CD4-positive, alpha-beta T cell treated with Interleukin-21 for 1 hour (primary cell): ENCODE measurements at regions not wholly inside any gene's neighbourhood (a gene's known extent, or its start where the extent isn't known, plus 50 kb on each side); places are given as distances from the start of the nearest gene placed in this dataset.

Experiments
- DNase-seq: peaks from one replicate; pipeline ENCODE4 v3.0.0-alpha.2; 2020

DNA sequence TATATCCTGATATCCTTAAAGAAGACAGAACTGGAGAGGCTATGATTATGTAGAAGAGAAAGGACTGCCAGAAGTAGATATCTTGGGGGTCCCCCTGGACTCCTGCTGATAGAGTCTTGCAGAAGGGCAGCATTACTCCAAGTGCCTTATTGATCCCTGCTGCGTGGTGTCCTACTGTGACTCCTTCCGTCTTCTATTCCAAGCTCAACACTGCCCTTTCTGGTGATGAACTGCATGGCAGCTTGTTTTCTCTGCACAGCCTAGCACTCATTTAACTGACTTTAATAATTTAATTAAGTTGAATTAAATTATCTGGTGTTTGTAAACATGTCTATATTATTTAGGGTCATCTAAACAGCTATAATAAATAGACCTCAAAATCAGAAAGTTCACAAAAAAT is 194.1 kb upstream of the DSEL start:
- no peak for DNase-seq

DNA sequence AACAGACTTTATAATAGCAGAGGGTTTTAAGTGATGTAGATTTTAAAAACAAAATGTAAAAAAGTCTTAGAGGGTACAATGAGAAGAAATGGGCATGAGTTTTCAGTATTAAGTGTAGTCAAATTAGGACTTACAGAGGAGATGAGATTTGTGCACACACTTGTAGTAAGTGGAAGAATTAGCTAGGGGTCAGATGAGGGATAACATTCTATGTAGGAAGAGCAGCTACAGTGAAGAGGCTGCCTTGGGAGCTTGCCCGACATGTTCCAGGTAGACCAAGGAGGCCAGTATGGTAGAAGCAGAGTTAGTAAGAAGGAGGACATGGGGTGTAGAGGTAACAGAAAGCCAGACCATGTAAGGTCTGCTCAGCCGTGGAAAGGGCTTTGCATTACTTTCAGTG is 189.2 kb upstream of the DSEL start:
- no peak for DNase-seq

DNA sequence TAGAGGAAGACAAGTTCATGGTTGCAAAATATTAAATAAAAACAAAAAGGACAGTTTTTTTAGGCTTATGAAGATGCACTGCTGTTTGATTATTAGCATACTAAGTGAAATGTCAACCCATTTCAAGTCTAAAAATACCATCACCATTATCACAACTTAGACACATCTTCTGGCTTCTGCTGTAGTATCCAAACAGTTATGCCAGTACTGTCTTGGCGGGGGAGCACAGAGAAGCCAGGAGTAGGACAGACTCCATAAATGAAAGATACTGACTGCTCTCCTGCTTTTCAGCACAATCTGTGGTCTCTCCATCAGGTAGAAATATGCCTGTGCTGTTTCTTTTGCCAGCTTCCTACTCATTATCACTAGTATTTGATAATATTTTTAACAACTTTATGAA is 179.2 kb upstream of the DSEL start:
- no peak for DNase-seq

DNA sequence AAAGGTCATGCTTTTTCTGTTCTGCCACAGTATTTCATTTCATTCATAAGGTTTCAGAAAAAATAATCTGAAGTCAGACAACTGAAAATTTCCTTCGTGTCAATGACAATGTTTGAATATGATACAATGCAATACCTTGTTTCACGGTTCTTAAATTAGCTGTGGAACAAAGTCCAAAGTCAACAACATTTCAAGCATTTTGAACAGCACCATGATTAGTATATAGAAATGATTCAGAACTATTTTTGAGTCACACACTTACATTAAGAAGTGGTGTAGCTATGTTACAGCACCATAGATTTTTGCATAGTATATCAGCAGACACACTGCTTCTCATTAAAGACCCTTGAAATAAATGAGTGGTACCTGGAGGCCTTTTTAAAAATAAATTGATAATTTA is 178.3 kb upstream of the DSEL start:
- DNase-seq = no peak

DNA sequence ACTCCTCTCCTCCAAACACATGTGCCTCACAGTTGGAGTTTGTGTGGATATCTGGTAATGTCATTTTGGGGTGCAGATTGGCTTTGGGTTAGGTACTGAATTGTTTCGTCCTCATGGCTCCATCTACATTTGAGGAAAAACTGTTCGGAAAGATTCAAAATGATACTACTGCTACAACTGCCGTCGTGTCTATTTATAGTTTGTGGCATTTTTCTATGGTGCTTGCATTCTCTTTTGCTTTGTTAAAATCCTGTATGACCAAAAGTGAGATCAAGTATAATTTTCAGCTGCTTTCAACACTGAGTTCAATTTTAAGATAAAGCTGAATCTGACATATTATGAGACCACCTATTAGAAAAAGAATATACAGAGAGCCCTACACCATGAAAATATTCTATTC is 176.3 kb upstream of the DSEL start:
- DNase-seq = no peak

DNA sequence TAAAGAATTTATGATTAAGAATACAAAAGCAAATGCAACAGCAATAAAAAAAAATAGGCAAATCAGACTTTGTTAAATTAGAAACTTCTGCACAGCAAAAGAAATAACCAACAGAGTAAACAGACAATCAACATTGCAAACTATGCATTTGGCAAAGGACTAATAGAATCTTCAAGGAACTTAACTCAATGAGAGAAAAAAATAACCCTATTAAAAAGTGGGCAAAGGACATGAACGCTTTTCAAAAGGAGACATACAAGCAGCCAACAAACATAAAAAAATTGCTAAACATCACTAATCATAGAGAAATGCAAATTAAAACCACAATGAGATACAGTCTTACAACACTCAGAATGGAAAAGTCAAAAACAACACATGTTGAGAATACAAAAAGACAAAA is 166.0 kb upstream of the DSEL start:
- DNase-seq = no peak

DNA sequence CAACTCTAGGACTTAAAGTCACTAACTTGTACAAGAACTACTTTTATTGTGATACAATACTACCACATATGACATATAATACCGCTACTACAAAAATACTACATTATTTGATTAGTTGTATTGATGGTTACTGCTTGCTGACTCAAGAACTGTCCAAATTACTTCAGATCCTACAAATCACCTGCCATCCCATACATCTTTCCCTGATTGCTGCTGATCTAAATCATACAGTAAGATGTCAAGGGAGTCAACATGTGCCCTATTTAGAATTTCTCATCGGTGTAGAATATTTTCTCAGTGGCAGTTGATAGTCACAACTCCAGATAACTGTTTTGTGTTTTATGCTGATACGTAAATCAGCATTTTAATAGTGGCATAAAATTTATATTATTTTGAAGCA is 161.0 kb upstream of the DSEL start:
- no peak for DNase-seq

DNA sequence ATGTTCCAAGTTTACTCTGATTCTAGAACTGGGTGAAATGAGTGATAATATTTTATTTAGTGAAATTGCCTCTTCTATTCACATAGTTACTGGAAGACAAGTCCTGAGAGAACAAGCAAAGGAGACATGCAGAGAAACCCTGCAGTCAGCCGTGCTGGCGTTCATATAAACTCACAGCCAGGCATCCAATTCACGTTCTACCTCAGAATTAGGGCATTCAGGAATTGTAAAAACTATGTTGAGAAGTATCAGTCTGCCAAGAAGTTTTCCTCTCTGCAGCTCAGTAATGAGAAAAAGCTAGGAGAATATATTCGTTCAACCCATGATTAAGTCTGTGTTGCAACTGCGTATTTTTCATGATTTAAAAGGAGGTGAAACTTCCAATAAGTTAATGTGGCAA is 156.2 kb upstream of the DSEL start:
- DNase-seq = no peak

DNA sequence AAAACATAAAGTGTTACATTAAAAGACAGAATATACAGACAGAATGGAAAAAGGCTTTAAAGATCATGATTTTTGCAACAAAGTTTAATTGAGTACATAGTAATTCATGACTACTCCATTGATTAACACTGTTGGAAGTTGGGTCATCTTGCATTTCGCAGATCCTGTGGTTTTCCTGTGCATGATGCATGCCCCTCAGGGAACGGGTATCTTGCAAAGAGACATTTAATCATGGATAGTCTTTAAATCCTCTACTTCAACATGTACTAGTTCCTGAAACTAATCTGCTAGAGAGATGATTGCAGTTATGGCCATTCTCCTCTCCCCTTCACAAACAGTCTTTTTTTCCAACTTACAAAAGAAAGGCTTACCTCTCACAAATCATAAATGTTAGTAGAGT is 155.6 kb upstream of the DSEL start:
- DNase-seq = no peak

DNA sequence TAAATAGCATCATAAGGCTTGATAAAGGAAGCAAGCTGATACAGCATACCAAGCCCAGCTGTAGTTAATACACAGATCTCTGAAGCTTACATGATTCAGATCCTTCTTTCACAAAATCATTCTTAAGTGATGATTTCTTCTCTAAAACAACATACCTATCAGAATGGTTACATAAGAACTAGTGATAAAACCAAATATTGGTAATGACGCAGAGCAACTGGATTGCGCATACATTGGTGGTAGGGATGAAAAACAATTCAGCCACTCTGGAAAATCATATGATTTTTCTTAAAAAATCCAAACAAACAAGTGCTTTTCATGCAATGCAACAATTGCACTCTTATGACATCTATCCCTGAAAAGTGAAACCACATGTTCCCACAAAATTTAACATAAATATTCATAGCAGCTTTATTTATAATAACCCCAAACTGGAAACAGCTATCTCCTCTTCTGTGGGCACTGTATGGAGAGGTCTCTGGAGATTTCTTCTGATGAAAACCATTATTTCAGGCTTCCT is 153.6 kb upstream of the DSEL start:
- DNase-seq = no peak

DNA sequence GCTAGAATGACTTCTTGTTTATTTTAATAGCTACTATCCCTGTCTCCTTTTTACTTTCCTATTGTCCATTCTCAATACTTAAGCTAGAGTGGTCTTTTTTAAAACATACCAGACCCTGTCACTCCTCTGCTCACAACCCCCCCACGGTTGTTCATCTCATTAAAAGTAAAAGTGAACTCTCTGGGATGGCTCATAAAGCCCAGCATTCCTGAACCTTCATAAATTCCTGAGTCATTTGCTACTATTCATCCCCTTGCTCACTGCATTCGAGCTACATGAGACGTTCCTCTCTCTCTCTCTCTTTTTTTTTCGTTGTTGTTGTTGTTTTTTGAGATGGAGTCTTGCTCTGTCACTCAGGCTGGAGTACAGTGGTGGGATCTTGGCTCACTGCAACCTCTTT is 148.7 kb upstream of the DSEL start:
- DNase-seq = no peak

DNA sequence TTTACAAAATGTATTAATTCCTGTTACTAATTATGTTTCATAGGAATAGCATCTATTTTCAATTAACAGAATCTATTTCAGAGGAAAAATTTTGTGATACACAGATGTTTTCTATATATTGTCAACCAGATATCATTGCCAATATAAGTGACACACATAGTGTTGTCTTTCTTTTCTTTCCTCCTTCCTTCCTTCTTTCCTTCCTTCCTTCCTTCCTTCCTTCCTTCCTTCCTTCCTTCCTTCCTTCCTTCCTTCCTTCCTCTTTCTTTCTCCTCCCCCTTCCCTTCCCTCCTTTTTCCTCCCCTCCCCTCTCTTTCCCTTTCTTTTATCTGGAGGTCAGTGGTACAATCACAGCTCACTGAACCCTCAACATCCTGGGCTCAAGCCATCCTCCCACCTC is 146.5 kb upstream of the DSEL start:
- no peak for DNase-seq

DNA sequence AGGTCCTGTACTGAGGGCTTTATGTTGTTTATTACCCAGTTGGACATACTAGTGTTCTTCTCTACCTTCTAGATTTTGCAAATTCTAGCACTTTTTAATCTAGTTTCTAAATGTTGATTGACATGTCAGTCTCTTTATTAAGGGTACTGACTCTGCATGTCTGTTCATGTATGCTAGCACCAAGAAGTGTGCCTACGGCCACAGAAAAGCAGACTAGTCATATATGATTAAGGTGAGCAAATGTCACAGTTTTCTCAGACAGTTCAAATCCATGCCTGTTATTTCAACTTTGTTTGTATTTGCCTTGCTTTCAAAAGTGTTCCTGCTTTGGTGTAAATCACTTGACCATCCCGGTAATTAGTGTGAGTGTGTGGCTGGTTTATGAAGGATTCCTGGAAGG is 145.0 kb upstream of the DSEL start:
- DNase-seq = no peak

DNA sequence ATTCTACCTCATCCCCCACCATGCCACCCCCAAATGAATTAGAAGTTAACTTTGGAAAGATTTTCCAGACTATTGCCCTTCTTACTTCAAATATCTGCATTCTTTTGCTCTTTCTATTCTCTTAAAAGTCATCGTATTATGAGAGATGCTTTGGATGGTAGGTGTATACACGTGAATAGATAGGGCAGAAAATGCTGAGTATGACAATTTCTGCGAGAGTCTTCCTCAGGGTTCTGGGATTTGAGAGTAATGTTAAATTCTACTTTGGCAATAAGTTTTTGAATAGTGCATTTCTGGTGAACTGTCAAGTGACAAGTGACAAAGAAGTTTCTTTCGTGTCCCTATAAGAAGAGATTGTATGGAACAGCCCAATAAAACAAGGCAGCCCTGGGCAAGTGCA is 137.6 kb upstream of the DSEL start:
- no peak for DNase-seq

DNA sequence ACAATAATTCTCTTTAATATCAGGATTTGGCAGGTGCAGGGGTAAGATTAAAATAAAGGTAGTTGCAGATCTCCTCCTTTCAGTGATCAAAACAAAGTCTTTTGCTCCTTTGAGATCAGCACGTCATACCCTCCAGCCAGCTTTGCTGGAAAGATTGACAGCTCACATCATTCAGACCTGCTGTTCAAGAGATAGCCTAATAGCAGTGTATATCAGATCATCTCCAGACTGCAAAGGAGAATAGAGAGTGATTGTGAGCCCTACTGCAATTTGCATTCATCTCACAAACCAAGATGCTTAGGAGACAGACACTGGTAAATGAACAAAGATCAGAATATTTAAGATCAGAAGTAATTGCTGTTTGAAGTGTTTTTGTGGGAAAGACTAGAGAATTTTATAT is 135.8 kb upstream of the DSEL start:
- no peak for DNase-seq

DNA sequence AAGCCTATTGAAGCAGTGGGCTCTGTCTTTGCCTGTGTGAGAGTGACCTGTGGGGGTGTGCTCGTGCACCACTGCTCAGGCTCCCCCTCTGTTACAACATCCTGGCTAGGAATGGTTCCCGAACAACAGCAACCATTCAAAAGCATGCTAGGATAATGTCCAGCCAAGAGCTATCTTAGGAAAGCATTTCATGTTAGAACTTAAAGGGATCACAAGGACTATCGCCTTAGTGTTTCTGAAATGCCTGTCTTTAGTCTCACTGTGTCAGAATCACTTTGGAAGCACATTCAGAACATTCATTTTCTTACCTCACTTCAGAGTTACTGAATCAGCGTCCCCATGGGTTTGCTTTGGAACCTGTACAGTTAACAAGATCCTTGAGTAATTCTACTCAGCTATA is 134.9 kb upstream of the DSEL start:
- DNase-seq = no peak

DNA sequence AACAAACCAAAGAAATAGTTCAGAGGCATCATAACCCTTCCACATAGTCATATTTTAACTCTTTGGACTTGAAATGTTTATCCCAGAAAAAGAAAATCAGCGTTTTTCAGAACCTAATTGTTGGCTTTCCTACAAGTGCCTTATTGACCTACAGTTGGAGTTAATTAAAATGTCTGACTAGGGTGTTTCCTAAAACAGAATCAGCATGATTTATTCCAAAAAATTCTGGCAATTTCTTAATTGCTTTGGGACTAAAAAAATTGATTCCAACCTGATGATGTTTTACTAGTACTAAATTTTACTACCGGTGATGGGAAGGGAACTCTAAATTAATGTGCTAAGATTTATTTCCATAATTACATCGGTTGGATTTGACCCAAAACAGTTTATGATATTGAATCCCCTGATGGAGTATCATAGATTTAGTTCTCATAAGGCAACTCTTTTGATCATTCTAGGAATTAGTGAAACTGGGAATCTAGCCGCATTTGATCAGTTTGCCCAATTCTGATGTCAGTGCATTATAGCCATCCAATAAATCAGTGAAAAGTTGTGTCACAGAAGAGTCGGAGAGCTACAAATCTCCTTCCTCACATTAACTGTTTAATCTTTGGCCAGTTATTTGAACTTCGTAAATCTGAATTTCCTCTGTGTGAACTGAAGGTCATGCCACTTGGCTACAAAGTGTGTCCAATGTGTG is 134.3 kb upstream of the DSEL start:
- DNase-seq = no peak

DNA sequence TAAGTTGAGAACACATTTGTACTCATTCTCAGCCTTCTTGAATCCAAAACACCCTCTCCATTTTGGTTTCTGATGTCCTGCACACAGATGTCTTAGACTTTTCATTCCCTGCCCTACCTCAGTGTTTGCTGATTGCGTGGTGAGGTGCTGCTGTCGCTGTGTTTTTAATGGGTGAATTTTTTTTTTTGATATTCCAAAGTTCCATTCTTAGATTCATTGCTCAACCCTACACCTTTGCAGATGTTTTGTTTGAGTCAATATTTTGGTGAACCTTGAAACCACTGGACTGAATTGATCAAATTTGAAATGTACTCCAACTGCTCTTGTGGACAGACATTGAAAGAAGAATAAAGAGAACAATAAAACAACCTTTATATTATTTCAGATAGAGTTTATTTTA is 130.4 kb upstream of the DSEL start:
- DNase-seq = no peak

DNA sequence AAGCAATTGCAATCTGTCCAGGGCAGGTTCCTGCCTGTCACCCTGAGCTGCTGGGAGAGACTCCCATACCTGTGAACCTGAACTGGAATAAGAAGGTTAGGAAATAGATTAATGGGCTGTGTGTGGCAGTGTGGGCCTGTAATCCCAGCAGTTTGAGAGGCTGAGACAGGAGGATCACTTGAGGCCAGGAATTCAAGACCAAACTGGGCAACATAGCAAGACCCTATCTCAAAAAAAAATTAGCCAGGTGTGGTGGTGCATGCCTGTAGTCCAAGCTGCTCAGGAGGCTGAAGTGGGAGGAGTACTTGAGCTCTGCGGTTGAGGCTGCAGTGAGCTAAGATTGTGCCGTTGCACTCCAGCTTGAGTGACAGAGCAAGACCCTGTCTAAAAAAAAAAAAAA is 127.7 kb upstream of the DSEL start:
- DNase-seq = no peak

DNA sequence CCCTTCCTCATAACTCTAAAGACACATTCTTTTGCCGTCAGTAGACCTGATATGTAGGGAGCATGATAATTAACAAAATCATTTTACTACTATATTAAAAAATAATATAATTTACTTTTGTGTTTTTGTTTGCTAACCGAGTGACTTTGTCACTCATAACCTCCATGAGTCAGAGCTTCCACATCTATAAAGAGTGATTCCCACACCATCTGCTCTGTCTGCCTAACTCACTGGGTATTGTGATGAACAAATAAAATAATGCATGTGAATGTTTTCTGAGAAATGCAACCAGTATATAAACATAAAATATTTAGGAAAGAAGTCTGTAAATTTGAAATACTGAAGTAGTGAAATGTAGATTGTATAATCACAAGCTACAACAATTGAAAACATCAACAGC is 123.4 kb upstream of the DSEL start:
- no peak for DNase-seq

DNA sequence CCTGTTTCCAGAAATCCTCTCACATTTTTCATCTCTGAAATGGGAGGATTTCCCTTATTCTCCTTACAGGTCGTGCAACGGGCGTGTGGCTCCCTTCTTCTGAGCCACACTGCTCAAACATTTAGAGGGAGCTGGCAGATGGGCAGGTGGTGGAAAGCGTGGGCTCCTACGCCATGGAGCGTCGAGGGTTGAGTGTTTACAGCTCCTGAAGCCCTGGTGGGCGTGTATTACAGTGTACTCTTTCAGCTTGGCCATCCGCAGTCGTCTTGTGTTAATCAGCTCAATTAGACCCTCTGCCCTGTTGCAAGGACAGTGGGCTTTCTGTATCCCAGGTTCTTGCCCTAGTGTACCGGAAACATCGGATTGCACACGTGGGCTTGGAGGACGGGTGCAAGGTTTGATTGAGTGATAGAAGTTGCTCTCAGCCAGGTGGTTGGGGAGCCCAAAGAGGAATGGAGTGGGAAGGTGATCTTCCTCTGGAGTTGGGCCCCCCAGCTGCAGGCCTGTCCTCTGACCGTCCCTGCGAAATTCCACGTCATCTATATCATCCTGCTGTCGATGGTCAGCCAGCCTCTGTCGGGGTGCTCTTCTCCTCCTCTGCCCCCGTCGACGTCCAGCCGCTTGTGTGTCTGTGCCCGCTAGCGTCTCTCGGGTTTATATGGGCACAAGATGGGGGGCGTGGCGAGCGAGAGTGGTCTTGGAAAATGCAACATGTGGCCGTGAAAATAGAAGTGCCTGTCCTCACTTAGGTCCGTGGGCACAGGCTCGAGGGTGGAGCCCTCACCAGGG is 120.3 kb upstream of the DSEL start:
- no peak for DNase-seq

DNA sequence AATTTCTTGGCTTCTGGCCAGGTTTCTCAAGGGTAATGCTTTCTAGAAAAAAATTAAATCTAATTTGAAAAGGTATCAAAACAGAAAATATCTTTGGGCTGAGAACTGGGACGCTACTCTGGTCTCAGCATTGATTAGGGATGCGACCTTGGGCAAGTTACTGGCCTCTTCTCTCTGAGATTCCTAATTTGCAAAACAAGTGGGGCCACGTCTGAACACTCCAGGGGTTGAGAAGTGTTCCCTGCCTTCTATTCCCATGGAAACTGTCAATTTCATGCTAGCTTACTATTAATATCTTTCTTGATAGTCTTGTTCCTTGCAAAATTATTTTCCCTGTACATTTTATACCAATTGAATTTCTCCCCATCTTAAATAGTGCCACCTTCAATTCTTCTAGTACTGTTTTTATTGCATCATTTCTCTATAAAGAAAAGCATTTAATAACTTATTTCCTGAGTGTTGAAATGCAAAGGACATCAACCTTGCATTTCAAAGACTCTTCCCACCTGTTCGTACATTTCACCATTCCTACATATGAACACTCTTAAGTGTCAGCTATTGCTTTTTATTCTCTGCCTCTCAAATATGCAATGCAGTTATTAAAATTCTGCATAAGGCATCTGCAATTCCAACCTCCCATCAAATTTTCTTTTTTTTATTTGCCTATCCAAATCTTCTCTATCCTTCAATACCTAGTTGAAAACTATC is 118.3 kb upstream of the DSEL start:
- DNase-seq = no peak

DNA sequence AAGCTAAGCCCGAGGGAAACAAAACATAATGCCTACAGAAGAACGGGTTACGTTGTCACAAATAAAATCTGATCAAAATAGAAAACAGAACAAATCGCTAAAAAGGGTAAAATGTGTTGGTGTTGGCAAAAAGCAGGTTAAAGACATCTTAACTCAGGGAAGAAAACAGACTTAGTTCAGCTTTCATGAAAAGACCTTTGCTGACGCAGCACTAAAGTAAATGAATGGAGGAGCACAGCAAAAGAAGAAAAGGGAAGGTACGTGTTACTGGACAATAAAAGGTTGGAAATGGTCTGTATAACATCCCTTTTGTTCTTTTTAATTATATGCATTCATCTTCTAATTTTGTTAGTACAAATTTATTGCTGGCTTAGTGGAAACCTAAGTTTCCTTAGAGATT is 117.4 kb upstream of the DSEL start:
- no peak for DNase-seq

DNA sequence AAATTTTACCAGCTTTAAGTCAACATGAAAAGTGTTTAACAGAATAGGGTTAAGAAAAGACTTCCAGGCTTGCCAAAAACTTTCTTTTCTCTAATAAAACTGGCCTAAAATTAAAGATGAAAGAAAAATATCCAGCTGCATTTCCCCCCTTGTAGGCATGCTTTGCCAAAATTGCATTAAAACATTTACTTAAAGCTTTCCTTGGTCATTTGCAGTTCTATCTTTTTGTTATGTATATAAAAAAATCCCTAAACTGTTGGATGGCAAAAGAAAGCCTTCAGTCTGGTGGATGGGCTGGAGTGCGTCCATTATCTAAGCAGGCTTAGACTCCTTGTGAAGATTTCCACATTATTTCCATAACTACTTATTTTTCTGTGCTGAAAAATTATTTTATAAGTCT is 105.4 kb upstream of the DSEL start:
- no peak for DNase-seq
